Neural cell (in vitro differentiated cells): ENCODE measurements at regions not wholly inside any gene's neighbourhood (a gene's known extent, or its start where the extent isn't known, plus 50 kb on each side); places are given as distances from the start of the nearest gene placed in this dataset.

Experiments used
- CTCF ChIP-seq: fragments of 450-650 bp; IDR thresholded peaks from 2 replicates; pipeline ENCODE4 v1.5.1; 2014; ENCODE audit warnings: antibody characterized with exemption, mild to moderate bottlenecking, moderate library complexity; ENCODE audit not compliant: poor library complexity, severe bottlenecking
- POLR2AphosphoS5 ChIP-seq: IDR thresholded peaks from 2 replicates; pipeline ENCODE4 v1.6.1; 2012

DNA sequence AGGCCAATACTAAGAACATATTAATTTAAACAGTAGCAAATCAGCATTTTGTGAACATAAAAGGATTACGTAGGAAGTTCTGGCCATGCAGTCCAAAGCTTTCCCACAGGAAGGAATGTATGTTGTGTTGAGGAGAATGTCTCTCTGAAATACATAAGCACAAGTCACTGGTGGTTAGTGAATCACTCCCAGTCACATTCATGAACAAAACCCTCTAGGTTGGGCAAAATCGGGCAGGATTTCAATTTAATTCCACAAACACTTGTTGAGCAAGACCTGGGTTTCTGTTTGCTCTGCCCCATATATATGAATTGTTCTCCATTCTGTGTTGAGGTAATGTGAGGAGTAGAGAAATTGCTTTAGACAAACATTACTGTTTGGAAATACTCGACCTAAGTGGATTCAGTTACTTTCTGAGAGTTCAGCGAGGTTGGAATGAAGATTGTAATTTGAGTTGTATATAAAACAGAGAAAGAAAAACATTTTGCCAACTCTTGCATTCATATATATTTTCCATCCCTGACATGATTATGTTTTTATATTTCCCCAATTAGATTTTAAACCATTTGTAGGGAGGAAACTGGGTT is 127.6 kb upstream of the RPS23 start:
- TF ChIP-seq CTCF (no peak), POLR2AphosphoS5 (no peak)
